ENCODE measurements at regions not wholly inside any gene's neighbourhood (a gene's known extent, or its start where the extent isn't known, plus 50 kb on each side); places are given as distances from the start of the nearest gene placed in this dataset.

DNA sequence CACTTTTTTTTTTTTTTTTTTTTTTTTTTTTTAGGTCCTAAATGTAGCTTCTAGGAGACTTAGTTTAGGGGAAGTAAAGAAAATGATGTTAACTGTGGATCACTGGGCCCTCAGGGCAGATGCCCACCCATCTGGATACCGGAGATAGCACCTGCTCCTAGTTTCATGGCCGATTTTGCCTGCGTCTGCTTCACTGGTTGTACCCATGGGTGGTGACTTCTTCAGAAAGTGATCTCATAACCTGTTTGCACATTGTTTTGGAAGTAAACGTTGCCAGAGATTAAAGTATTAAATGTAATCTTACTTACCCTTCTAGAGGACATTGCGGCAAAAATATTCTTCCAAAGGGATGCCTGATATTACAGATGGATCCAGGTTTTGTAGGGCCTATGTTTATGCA is 79.8 kb upstream of the SGK1 start:
- TF ChIP-seq RARB (CRISPR knock-in tag; IDR thresholded peaks at IDR 0.05) (no peak), CREB5 (CRISPR knock-in tag; IDR thresholded peaks at IDR 0.05; ENCODE audit: low read depth) (no peak), ZFP3 (CRISPR knock-in tag; IDR thresholded peaks at IDR 0.05) (no peak), ZFP30 (CRISPR knock-in tag; IDR thresholded peaks at IDR 0.05) (no peak), ISL1 (CRISPR knock-in tag; IDR thresholded peaks at IDR 0.05) (no peak), TCF4 (CRISPR knock-in tag; IDR thresholded peaks at IDR 0.05; ENCODE audit: borderline replicate concordance) (no peak), BACH2 (CRISPR knock-in tag; IDR thresholded peaks at IDR 0.05; ENCODE audit: borderline replicate concordance) (no peak), CSDC2 (CRISPR knock-in tag; IDR thresholded peaks at IDR 0.05) (no peak), ZNF565 (CRISPR knock-in tag; conservative IDR thresholded peaks at IDR 0.05; ENCODE audit: low read depth) (no peak), CSRNP3 (CRISPR knock-in tag; IDR thresholded peaks at IDR 0.05) (no peak), OSR1 (CRISPR knock-in tag; IDR thresholded peaks at IDR 0.05) (no peak), TSHZ2 (CRISPR knock-in tag; IDR thresholded peaks at IDR 0.05) (no peak)
- TF ChIP-seq, protein P1, sequence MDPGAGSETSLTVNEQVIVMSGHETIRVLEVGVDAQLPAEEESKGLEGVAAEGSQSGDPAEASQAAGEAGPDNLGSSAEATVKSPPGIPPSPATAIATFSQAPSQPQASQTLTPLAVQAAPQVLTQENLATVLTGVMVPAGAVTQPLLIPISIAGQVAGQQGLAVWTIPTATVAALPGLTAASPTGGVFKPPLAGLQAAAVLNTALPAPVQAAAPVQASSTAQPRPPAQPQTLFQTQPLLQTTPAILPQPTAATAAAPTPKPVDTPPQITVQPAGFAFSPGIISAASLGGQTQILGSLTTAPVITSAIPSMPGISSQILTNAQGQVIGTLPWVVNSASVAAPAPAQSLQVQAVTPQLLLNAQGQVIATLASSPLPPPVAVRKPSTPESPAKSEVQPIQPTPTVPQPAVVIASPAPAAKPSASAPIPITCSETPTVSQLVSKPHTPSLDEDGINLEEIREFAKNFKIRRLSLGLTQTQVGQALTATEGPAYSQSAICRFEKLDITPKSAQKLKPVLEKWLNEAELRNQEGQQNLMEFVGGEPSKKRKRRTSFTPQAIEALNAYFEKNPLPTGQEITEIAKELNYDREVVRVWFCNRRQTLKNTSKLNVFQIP (CRISPR knock-in tag; IDR thresholded peaks at IDR 0.05; ENCODE audit: borderline replicate concordance, low read depth), result no peak

Measured in SK-N-SH treated with all-trans-retinoic acid at 6 μM for 48 hours (cell line).